HS-5 (cell line): ENCODE measurements at regions not wholly inside any gene's neighbourhood (a gene's known extent, or its start where the extent isn't known, plus 50 kb on each side); places are given as distances from the start of the nearest gene placed in this dataset.
A peak's percentile ranks its signal among the peaks of the same experiment; 100 is the strongest.

Experiments
- DNase-seq: peaks from one replicate; pipeline ENCODE4 v3.0.0-alpha.2; 2012; ENCODE audit warnings: low read depth

- DNase-seq: no peak
Observed at GRCh38 chr7:16223963-16224707, 197.2 kb downstream of the CRPPA start.

- no peak for DNase-seq
Observed at GRCh38 chr7:16212610-16213009, 208.7 kb downstream of the CRPPA start.

DNA sequence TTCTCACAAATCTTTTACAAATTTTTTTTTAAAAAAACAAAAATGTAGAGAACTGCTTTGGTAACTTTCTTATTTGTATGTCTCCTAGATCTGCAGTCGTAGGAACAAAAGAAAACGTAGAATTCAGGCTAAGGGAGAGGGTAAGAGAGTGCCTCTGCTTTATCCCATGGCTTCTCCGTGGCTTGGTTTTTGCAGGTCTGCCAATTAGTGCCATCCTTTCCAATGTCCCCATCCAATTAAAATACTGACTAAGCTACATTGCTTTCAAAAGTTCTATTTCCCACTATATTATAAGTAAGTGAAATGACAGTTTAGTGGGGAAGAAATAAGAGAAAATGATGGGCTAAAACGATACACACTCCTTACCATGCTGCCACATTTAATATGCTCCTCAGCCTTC is 209.3 kb downstream of the CRPPA start:
- no peak for DNase-seq

- no peak for DNase-seq
Observed at GRCh38 chr7:16211402-16211925, 209.9 kb downstream of the CRPPA start.

- no peak for DNase-seq
Observed at GRCh38 chr7:16210171-16210570, 211.2 kb downstream of the CRPPA start.

DNA sequence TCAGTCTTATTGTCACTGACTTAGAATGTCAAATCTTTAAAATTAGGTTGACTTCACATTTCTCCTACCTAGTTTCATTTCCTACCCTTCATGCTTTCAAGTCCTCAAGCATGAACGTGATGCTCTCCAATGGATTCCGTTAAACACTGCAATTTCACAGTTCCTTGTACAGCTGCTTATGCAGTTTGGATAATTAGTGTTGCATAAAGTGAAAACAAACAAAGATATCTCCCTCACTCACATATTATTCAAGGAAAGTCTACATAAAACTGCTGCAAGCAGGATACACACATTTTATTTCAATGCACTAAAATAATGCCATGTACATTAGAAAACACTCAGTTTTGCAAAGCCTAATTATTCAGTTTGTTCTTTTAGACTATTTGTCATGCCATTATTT is 214.0 kb downstream of the CRPPA start:
- DNase-seq: no peak

DNA sequence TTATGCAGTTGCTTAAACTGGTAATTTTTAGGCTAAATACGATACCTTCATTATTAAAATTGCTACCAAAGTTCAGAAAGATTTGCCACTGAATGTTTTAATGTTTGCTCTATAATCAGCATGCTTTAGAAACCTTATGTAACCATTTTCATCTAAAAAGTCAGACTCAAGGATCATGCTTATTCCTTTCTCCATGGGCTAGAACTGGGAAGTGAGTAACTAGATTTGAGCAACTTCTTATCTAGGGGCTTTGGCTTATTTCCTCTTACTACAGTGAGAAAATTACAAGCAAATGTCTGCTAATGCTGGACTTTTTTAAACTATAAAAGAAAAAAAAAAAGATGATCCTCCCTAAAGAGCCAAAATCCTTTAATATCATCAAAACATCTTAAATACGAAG is 215.9 kb downstream of the CRPPA start:
- no peak for DNase-seq

DNA sequence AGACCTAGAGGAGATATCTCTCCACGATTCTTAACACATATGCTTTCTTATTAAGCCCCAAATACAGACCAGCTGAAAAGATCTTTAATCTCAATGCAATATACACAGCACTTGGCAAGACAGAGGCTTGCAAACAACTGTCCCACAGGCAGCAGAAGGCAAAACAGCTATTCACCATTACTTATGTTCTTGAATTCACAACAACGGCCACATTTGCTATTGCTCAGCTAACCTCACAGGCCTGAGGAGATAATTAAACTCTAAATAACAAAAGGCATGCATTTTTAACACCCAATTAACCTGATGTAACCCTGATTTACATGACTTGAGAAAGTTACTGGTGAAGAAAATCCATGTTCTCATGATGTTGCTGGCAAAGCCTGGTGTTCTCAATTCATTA is 216.4 kb downstream of the CRPPA start:
- DNase-seq: no peak

GRCh38 chr7:16203065-16203464 is 218.3 kb downstream of the CRPPA start:
- DNase-seq: no peak

GRCh38 chr7:16202303-16202702 is 219.0 kb downstream of the CRPPA start:
- no peak for DNase-seq

DNA sequence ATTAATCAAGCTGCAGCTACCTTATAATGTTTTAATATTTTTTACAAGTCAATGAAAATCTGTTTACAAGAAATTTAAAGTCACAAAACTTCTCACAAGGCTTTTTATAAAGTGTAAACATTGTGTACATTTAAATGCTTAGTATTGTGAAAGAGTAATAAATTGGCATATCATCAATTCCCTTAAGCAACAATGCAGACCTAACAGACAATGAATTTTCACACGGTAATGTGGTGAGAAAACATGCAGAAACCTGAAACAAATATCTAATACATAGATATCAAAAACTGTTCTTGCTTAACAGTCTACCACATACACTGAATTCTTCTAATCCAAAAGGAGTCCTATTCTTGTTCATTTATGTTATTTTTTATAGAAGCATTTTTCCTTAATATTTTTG is 220.7 kb downstream of the CRPPA start:
- DNase-seq: no peak

DNA sequence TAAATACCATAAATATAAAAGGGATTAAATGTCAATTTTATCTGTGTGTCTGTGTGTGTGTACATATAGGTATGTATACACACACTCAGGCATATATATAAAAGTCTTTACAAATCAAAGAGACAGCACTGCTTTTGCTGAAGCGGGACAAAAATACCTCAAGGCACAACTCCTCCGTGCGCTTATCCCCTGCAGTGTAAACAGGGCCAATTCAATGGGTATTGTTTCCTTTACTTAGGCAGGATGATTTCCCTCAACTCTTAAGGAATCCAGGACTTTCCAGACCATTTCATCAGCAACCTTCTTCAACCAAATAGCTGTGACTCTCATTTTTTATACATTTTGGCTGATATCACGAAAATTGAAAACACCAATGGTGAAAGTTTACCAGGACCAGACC is 227.7 kb downstream of the CRPPA start:
- no peak for DNase-seq

DNA sequence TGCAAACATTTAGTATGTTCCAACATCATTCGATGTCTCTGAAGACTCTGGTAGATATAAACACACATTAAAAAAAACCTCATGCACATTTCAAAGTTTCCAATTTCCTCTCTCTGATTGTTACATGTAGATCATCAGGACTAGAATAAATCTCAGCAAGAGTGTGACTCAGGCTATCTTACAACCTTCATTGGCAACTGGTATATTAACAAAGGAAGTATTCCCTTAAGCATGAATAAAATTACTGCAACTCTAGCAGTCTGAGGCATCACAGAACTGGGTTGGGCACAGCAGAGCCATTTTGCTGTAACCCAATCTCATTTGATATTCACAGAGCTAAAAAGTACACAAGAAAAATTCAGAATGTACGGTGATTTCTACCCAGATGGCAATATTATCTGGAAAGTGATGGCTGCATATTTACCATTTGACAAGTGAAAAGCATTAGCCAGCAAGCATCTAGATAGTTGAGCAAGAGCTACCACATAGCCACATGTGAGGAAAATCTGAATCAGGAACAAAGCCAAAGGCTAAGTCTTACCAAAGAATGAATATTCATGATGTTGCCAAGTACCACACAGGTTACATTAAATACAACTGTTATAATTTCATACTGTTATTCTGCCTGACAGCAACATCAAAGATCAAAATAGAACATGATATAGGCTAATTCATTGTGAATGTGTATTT is 232.2 kb downstream of the CRPPA start:
- DNase-seq: peak; percentile 11

- no peak for DNase-seq
Observed at GRCh38 chr7:16187131-16187530, 234.2 kb downstream of the CRPPA start.

DNA sequence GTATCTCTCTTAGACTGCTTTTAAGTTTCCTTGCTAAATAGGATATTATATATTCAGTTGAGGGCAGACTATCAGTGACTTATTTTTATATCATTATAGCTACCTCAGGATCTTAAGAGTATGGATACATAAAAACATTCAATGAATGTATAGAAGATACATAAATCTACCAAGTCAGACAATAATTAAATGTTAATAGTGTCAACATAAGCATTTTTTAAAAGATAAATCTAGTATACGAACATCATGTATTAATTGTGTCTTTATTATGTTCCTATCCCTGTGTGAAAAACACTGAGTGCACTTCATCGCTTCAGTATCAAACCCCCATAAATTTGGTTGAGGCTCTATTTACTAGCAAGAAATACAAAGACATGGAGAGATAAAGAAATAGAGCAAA is 242.8 kb downstream of the CRPPA start:
- no peak for DNase-seq

DNA sequence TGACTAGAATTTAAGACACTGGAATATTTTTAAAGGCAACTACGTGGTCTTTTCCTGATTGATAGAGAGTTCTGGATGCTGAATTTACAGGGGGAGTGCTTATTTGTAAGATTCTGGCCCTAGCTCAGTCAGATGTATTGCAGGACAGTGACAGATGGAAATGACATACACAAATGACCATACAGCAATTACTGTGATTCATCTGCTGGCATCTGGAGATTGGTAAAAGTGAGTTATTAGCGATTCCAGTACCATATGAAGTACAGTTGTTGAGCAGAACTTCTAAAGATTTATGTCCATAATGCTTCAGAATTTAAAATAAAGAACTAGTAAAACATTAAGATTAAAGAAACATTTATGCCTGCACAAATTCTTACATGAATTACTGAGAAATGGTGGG is 243.2 kb downstream of the CRPPA start:
- no peak for DNase-seq

DNA sequence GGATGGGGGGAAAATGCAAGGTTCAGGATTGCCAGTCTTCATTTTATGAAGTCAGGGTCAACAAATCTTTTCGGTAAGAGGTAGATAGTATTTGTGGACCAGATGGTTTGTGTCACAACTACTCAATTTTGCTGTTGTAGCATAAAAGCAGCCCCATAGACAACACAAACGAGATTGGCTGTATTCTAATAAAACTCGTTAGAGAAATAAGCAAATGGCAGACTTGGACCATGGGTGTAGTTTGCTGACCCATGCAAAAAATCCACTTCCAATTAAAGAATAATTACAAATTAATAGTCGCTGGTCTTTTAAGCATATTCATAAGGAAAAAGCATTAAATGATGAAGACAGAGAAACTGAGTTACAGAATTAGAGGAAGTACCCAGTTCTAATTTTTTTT is 247.1 kb downstream of the CRPPA start:
- DNase-seq: no peak

DNA sequence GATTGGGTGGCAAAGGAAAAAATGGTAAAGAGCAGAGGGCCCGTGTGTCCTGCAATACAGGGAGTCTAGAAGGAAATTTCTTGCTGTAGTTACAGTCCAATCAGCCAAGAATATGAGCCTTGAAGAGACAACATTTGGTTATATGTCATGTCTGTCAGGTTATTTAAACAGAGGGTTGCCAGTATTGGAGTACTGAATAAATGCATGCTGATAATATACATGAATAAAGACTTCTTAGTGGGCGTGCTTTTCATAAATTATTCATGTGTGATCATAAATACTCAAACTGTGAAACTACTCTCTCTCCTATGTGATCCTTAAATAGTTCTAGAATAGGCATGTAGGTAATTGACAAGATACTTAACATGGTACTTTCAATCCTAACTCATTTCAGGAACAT is 249.0 kb downstream of the CRPPA start:
- no peak for DNase-seq

GRCh38 chr7:16171928-16172327 is 249.4 kb downstream of the CRPPA start:
- DNase-seq: no peak

- no peak for DNase-seq
Observed at GRCh38 chr7:16170671-16171070, 250.7 kb downstream of the CRPPA start.

DNA sequence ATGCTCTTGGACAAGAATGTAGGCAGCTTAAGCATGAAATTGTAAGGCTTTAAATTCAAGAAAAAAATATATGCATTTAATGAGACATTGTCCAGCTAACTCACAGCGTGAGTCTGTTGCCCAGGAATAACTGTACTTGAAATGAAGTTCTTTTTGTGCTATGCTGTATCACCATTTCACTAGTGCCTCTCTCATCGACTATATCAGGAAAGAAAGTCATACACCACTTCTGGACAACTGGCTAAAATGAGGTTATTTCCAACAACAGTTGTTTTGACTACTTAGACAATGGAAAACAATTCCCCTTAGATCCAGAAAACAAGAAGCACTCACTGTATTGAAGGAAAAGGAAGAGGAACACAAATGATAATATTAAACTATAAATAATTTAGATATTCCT is 251.8 kb downstream of the CRPPA start:
- DNase-seq: no peak

GRCh38 chr7:16167526-16167925 is 253.8 kb downstream of the CRPPA start:
- no peak for DNase-seq

DNA sequence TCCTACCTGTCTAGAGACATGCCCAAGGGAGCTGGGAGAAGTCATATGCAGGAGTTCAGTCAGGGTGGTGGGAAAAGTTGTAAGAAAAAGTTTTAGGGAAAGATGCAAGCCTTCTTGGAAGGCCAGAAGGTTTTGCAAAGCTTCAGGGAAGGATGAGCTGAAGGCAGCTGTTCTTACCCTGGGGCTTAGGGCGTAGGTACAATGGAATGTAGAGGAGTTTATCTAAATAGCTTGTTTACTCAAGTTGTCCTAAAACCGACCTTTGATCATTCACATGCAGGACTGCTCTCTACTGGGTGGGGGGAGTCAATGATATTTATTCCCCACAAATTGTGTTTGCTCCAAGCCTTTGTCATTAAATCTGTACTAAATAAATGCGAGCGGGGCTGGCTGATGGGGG is 277.0 kb downstream of the CRPPA start:
- DNase-seq: no peak

DNA sequence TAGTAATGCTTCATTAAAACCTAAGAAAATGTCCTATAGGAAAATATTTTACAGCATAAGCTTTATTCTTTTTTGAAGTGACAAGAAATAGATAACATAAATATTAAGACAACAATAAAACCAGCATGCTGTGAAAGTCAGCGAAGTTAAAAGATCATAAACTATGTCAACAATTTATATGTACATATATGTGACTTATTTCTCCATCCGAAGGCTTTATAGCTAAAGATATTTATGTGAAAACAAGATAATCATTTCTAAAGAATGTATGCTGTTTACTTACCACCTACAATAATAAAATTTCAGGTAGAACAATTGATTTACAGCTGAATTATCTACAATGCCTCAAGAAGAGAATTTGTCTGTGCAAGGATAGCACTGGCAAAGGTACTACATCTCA is 283.4 kb downstream of the CRPPA start:
- no peak for DNase-seq
